ENCODE measurements at regions not wholly inside any gene's neighbourhood (a gene's known extent, or its start where the extent isn't known, plus 50 kb on each side); places are given as distances from the start of the nearest gene placed in this dataset.
"Not testable (repeated sequence)": the region's sequence is repeated elsewhere in the genome, so short reads cannot be mapped to it uniquely, and the experiment has no call there.

GRCh38 chr20:52098186-52098585 lies 93.4 kb downstream of the ZFP64 start:
- no peak for DNase-seq

- DNase-seq, result no peak
Measured at GRCh38 chr20:52096117-52096516, 95.5 kb downstream of the ZFP64 start.

- no peak for DNase-seq
Measured at GRCh38 chr20:52094693-52095092, 96.9 kb downstream of the ZFP64 start.

GRCh38 chr20:52093575-52093974 lies 98.0 kb downstream of the ZFP64 start:
- no peak for DNase-seq

- no peak for DNase-seq
Measured at GRCh38 chr20:52090035-52090434, 101.5 kb downstream of the ZFP64 start.

- no peak for DNase-seq
Measured at GRCh38 chr20:52087471-52087870, 104.1 kb downstream of the ZFP64 start.

GRCh38 chr20:52086878-52087277 lies 104.7 kb downstream of the ZFP64 start:
- DNase-seq, result no peak

- DNase-seq, result no peak
Measured at GRCh38 chr20:52084727-52085126, 106.9 kb downstream of the ZFP64 start.

- DNase-seq, result peak in 1 of 2 donors; percentile 2
Measured at GRCh38 chr20:52083627-52084232, 107.8 kb downstream of the ZFP64 start.

GRCh38 chr20:52082612-52083011 lies 109.0 kb downstream of the ZFP64 start:
- no peak for DNase-seq

- no peak for DNase-seq
Measured at GRCh38 chr20:52081791-52082190, 109.8 kb downstream of the ZFP64 start.

- DNase-seq, result no peak
Measured at GRCh38 chr20:52081066-52081465, 110.5 kb downstream of the ZFP64 start.

GRCh38 chr20:52078289-52078688 lies 113.3 kb downstream of the ZFP64 start:
- no peak for DNase-seq

- no peak for DNase-seq
Measured at GRCh38 chr20:52076164-52076563, 115.4 kb downstream of the ZFP64 start.

- DNase-seq, result no peak
Measured at GRCh38 chr20:52075400-52075799, 116.2 kb downstream of the ZFP64 start.

- DNase-seq, result no peak
Measured at GRCh38 chr20:52071136-52071535, 120.4 kb downstream of the ZFP64 start.

- no peak for DNase-seq
Measured at GRCh38 chr20:52064931-52065330, 126.6 kb downstream of the ZFP64 start.

GRCh38 chr20:52062452-52063209 lies 128.9 kb downstream of the ZFP64 start:
- DNase-seq, result no peak

GRCh38 chr20:52060794-52061714 lies 130.5 kb downstream of the ZFP64 start:
- no peak for DNase-seq

GRCh38 chr20:52057133-52057532 lies 134.4 kb downstream of the ZFP64 start:
- DNase-seq, result not testable (repeated sequence)

GRCh38 chr20:52056203-52057062 lies 135.1 kb downstream of the ZFP64 start:
- DNase-seq, result no peak

- DNase-seq, result no peak
Measured at GRCh38 chr20:52054123-52054522, 137.5 kb downstream of the ZFP64 start.
